ENCODE measurements at regions not wholly inside any gene's neighbourhood (a gene's known extent, or its start where the extent isn't known, plus 50 kb on each side); places are given as distances from the start of the nearest gene placed in this dataset.

DNA sequence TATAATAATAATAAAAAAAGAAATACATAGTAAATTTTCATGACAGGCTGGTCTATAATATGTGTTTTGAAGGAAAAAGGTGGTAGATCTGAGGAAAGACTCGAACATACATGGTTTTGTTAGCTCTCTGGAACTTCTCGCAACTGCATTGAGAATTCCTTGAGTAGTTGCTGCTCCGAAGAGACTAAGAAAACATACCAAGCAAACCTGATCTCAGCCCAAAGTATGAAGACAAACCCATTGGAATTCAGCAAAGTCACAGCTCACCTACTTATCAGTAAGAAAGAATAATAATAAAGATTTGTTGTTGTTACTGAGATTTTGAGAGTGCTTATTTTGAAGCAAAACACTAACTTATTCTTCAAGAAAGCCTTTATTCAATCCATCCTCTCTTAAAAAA, 1107.1 kb upstream of the EYS start:
- TF ChIP-seq, protein P1, sequence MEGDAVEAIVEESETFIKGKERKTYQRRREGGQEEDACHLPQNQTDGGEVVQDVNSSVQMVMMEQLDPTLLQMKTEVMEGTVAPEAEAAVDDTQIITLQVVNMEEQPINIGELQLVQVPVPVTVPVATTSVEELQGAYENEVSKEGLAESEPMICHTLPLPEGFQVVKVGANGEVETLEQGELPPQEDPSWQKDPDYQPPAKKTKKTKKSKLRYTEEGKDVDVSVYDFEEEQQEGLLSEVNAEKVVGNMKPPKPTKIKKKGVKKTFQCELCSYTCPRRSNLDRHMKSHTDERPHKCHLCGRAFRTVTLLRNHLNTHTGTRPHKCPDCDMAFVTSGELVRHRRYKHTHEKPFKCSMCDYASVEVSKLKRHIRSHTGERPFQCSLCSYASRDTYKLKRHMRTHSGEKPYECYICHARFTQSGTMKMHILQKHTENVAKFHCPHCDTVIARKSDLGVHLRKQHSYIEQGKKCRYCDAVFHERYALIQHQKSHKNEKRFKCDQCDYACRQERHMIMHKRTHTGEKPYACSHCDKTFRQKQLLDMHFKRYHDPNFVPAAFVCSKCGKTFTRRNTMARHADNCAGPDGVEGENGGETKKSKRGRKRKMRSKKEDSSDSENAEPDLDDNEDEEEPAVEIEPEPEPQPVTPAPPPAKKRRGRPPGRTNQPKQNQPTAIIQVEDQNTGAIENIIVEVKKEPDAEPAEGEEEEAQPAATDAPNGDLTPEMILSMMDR (IDR thresholded peaks at IDR 0.05; ENCODE audit: control insufficient read depth, extremely low read depth, insufficient read depth): no peak
- DNase-seq (ENCODE audit: low read depth): no peak
- no peak overlapping the region for H3K4me3 ChIP-seq (ENCODE audit: low read depth, low read length)

DNA sequence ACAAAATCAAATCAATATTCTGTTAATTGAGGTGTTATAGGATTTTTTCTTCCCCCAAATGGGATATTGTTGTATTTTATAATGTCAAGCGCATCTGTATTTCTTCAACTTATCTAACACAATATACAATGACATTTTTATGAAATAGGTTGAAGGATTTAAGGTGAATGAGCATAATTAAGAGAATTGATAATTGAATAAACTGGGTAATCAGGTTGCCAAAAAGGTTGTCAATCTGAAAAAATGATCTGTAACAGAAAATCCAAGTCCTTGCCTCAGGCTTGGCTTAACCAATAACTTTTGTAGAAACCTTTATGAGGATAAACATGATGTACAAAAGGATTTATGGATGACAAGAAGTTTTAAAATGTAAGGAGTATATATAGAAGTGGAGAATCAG, 1101.7 kb upstream of the EYS start:
- no peak for DNase-seq (ENCODE audit: low read depth)
- TF ChIP-seq, protein P1 (IDR thresholded peaks at IDR 0.05; ENCODE audit: control insufficient read depth, extremely low read depth, insufficient read depth): no peak
- no peak overlapping the region for H3K4me3 ChIP-seq (ENCODE audit: low read depth, low read length)

DNA sequence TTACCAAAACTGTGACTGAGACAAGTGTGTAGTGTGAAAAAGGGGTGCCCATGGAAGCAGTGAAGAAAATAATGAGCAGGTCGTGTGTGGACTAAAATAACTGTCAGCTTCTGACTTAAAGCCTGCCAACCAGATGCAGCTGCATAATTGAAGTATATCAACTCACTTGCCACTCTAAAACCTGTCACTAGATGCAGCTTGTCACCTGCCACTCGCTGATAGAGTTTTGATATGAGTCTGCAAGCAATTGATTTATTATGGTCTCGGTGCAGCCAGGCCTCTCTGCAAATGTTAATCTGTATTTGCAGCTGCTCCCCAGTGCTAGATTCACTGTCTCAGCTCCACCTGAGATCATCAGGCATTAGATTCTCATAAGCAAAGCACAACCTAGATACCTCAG, 1090.0 kb upstream of the EYS start:
- no peak for DNase-seq (ENCODE audit: low read depth)
- TF ChIP-seq, protein P1 (IDR thresholded peaks at IDR 0.05; ENCODE audit: control insufficient read depth, extremely low read depth, insufficient read depth): no peak

DNA sequence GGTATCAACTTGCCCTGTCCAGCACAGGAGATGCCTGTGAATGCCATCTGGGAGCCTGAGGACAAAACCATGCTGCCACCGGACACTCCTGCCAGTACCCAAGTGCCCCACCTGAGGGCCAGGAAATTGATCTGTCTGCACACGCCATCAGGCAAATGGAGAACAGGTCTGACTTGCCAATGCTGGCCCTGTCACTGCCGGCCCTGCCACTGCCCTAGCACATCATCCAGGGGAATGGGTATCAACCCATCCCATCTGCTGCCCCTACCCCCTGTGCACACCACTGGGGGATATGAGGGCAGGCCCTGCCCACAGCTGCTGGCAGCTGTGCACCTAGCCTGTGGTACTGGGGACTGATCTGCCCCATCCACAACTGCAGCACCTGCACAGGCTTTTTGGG, 1081.6 kb upstream of the EYS start:
- no peak for DNase-seq (ENCODE audit: low read depth)
- no peak overlapping the region for H3K4me3 ChIP-seq (ENCODE audit: low read depth, low read length)
- TF ChIP-seq, protein P1 (IDR thresholded peaks at IDR 0.05; ENCODE audit: control insufficient read depth, extremely low read depth, insufficient read depth): no peak

More for the DNA sequence above, 1090.0 kb upstream of the EYS start:
- no peak overlapping the region for H3K4me3 ChIP-seq (ENCODE audit: low read depth, low read length)

DNA sequence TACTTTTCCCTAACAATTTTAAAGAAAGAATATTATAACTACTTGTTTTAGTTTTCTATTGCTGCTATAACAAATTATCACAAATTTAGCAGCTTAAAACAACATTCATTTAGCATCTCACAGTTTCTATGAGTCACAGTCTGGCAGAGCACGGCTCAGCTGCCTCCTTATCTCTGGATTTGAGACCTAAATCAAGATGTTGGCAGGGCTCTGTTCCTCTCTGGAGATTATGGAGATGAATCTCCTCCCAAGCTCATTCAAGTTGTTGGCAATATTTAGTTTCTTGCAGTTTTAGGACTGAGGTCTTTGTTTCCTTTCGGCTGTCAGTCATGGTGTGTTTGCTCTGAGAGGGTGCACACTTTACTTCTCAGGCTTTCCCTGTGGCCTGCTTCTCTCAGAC, 1065.8 kb upstream of the EYS start:
- TF ChIP-seq, protein P1 (IDR thresholded peaks at IDR 0.05; ENCODE audit: control insufficient read depth, extremely low read depth, insufficient read depth): no peak
- DNase-seq (ENCODE audit: low read depth): no peak
- H3K4me3 ChIP-seq (ENCODE audit: low read depth, low read length): no peak overlapping the region

DNA sequence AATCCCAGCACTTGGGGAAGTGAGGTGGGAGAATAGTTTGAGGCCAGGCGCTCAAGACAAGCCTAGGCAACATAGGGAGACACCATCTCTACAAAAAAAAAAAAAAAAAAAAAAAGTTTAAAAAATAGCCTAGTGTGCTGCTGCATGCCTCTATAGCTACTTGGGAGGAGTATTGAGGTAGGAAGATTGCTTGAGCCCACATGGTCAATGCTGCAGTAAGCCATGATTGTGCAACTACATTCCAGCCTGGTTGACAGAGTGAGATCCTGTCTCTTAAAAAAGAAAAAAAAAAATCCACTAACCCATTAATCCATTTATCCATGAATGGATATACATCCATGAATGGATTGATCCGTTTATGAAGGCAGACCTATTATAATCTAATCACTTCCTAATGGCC, 1064.6 kb upstream of the EYS start:
- no peak overlapping the region for H3K4me3 ChIP-seq (ENCODE audit: low read depth, low read length)
- TF ChIP-seq, protein P1 (IDR thresholded peaks at IDR 0.05; ENCODE audit: control insufficient read depth, extremely low read depth, insufficient read depth): no peak
- no peak for DNase-seq (ENCODE audit: low read depth)

DNA sequence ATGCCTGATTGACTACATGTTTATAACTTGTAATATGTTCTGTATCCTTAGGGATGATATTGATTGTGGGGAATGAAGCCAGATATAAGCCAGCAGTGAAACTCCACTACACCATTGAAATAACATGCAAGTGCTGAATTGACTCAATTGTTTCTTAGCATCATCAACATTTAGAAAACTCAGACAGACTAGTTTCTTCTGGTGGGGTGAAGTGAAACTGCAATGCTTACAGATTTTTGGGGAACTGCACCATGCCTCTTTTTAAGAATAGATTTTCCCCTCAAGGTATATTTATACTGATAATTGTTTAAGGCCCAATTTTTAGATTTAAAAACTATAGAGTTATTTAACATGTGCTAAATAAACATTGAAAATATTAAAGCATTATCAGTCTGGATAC, 1044.6 kb upstream of the EYS start:
- TF ChIP-seq, protein P1 (IDR thresholded peaks at IDR 0.05; ENCODE audit: control insufficient read depth, extremely low read depth, insufficient read depth): no peak
- no peak for DNase-seq (ENCODE audit: low read depth)
- H3K4me3 ChIP-seq (ENCODE audit: low read depth, low read length): no peak overlapping the region

All from LNCaP clone FGC (cell line).